Smooth muscle cell of the brain vasculature (primary cell): ENCODE measurements at regions not wholly inside any gene's neighbourhood (a gene's known extent, or its start where the extent isn't known, plus 50 kb on each side); places are given as distances from the start of the nearest gene placed in this dataset.

Experiments used
- DNase-seq: peaks from one replicate; pipeline ENCODE4 v3.0.0-alpha.2; 2012; ENCODE audit warnings: low read depth, low spot score

DNA sequence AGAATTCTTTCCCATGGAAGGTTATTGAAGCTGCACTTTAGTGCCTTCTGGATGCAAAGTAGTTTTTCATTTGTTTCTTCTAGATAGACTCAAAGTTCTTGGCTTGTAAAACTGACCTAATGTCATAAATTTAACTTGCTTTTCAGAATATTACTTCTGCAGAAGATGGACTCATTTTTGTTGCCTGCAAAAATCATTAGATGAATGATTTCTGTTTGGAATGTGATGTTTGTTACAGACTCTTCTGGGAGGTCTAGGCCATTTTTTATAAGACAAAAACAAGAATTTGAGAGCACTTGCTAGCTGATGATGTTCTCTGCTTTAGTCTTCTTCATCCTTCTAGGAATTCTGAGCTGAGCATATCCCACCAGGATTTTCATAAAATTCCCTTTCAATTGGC lies 308.6 kb upstream of the GIMD1 start:
- no peak for DNase-seq

DNA sequence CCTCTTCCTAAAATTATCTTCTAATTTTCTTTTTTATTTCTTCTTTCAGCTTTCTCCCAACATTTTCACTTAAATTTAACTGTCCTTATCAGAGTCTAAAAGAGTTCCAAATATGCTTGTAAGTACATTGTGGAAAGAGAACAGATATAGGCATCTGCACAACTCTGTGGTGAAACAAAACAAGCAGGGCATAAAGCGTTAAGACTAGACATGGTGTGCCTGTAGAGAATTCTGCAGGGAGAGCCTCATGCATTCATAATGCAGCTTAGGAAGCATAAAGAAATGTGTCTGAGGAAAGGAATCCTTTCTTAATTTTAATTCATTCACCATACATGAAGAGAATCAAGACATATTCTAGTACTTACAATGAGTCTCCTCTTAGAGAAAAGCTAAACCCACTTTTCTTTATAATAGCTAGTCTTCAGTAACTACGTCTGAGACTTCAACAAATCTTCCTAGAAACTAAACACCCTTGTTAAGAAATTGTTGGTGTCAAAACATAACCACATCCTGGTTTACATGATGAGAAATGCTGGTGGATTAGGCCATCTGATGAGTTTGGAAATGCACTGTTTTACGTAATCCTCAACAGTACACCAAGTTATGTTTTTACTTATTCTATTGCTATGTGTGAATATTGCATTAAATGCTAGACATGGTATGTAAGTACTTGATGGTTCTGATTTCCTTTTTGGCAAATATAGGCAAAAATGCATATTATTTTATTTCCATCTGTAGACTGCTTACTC lies 307.8 kb upstream of the GIMD1 start:
- no peak for DNase-seq

DNA sequence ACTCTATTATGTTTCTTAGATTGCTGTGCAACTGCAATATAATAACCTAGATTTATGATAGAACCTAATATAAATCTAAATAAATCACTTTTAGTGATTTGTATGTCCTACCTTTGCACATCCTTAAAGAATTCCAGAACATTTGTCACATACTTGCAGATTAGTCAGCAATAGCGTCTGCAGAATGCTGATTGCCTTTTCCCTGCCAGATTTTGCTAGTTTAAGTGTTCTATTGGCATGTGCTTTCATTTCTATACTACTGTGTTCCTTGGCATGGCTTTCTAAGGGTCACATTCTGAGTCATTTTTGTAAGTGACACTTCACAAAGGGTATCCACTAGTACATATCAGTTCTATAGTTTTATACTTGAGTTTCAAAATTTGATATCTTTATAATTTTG lies 303.1 kb upstream of the GIMD1 start:
- no peak for DNase-seq

DNA sequence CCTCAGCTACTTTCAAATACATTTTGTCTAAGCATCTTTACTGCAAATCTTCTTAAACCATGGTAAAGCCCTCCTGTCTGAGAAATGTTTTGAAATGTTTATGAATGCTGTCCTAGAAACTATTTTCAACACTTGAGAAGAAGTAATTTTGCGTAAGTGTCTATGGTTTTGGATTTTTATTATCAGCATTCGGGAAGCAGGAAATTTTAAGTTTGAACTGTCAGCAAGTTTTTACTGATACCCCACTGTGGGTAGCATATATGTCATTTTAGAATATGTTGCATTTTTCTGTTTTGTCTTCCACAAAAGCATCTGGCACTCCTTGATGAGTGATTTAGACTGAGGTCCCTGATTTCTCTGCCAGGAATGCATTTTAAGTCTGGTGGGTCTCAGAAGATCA lies 302.4 kb upstream of the GIMD1 start:
- DNase-seq: no peak

DNA sequence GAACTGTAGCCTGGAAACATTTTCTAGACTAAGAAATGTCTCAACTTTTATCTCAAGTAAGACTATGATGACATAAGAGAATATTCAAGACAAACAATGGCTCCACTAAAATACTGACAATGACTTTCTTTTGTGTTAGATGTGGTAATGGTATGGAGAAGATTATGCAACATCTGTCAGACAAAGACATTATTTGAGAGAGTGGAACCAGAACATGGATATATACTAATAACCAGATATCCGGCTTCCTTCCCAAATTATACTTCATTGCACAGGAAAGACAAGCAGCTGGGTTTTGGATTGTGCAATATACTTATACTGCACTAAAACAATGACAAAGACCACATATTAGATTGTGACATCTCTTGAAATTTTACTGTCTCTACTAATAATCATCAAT lies 290.8 kb upstream of the GIMD1 start:
- DNase-seq: no peak

DNA sequence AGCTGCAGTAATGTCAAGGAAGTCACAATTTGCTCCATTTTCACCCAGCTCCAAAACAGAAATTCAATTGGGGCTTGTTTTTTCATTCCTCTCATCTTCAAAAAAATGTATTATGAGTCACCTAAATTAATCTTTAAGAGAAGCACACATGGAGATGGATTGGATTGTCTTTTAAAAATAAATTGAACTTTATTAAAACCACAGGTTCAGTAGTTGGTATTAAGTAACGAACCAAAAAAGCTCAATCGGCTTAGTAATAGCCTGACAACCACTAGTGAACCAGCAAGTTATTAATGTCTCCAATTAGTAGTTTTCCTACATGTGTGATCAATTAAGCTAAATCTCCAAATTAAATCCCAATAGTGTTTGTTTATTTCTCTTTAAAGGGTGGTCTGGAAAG lies 283.5 kb upstream of the GIMD1 start:
- no peak for DNase-seq

DNA sequence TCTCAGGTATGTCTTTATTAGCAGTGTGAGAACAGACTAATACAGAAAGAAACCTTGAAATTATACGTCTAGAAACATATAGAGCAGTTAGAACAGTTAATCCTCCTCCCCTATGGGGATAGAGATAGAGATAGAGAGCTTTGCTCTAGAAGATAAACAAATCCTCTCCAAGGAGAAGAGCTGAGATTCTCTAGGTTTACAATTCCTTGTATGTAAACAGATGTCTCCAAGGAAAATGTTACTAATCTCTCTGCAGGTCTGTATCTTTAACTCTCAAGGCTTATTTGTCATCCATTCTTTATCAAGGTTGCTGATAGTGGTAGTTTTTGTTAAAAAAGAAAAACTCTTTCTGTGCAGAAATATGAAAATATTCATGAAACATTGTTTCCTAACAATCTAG lies 282.1 kb upstream of the GIMD1 start:
- no peak for DNase-seq

DNA sequence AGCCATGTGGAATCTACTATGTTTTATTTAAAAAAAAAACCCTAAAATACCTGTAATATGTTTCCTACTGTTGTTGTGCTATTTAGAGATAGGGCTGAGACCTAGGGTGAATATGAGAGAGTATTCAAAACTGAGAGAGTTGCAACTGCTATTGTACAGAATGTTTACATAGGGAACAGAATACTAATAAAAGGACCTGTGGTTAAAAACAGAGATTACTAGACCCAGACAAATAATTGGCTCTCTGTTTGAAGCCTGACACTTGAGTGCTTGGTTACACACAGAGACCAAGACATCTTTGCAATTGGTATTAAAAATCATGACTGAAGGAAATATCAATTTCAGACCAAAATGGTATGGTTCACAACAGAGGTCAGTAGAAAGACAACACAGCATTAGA lies 278.9 kb upstream of the GIMD1 start:
- no peak for DNase-seq

DNA sequence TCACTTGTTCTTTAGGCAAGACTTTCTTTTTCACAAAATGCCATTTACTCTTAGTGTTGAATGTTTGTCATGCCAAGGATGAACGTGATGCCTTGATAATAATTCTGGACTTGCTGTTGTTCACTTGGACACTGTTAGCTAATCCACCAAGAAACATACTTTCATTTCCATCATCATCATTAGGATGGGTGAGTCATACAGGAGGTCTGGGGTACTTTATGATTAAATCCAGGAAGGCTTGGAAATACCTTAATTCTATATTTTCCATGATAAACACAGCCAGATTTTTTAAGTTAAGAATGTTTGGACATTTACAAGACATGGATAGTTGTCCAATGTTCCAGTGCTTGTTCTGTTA lies 260.7 kb upstream of the GIMD1 start:
- DNase-seq: no peak

DNA sequence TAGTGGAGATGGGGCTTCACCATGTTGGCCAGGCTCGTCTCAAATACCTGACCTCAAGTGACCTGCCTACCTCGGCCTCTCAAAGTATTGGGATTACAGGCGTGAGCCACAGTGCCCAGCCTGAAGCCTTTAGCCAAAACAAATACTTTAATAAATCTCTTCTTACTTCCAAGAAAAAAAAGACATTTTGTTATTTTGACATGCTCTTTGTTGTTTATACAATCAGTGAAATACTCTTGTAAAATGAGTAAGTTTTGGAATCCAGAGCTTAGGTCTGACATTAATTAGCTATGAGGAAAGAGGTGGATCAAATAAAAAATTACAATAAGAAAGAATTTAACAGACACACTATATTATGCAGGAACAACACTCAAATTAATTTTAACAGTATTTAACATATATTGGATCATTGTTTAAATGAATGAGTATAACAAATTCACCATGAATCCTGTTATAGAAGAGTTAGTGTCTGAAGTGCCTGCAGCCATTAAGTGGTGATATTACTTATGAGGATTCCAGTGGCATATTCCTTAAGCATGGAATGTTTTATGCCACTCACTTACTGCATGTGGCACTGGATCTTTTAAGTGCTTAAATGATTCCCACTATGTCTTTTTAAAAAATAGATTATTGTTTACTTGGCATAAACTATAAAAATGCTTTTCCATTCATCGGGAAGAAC lies 260.1 kb upstream of the GIMD1 start:
- DNase-seq: no peak

DNA sequence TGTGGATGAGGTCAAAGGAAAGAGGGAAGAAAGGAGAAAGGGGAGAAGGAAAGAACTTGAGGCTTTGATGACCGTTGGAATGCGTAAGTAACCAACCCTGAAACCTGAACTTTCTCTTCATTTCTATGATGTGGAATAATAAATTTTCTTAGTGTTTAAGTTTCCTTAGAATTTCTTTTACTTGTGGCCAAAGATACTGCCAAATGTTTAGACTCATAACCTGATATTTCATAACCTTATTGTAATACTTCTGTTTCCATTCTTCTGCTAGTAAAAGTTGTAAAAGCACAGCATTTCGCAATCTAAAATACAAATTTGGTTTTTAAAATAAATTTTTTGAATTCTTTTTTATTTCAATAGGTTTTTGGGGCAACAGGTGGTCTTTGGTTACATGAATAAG lies 258.5 kb upstream of the GIMD1 start:
- DNase-seq: no peak

DNA sequence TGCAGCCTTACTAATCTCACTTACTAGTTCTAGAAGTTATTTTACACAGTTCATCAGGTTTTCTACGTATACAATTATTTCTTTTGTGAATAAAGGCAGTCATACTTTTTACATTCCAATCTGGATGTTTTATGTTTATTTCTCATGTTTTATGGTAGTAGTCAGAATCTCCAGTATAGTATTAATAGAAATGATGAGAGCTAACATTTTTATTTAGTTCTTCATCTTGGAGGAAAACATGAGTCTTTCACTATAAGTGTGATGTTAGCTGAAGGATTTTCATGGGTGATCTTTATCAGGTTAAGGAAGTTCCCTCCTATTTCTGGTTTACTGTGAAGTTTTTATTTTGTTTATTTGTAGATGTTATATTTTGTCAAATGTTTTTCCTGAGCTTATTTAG lies 256.1 kb upstream of the GIMD1 start:
- no peak for DNase-seq

DNA sequence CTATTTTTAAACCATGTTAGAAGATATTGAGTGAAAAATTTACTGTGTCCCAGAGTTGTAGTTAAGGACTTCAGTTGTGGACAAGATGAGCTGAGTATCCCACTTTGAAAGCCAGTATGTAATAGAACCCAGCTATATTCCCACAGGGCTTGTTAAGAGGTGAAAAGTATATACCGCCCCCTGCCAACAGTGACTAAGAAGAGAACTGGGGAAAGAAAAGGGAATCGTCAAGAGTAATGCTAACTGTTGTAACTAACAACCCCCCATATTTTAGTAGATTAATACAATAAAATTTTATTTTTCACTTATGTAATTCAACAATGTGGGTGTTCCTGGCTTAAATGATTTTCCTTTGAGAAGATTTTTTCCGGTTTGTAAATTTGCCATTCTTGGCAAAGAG lies 250.4 kb upstream of the GIMD1 start:
- no peak for DNase-seq

DNA sequence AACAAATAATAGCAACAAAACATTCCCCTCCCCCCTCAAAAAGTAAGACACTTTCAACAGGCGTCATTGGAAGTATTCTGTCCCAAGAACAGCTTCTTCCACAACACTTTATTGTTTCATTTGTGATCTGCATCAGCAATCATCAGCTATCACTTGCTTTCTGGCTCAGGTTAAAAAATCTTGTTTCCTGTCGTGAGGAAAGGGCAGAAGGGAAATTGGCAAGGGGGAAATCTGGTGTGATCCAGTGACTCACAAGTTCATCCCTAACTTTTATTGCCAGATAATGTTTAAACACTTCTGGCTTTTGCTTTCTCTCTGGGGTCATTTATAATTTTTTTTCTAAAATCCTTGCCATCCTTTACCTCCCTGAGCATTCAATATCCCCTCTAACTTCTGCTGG lies 247.4 kb upstream of the GIMD1 start:
- DNase-seq: no peak

DNA sequence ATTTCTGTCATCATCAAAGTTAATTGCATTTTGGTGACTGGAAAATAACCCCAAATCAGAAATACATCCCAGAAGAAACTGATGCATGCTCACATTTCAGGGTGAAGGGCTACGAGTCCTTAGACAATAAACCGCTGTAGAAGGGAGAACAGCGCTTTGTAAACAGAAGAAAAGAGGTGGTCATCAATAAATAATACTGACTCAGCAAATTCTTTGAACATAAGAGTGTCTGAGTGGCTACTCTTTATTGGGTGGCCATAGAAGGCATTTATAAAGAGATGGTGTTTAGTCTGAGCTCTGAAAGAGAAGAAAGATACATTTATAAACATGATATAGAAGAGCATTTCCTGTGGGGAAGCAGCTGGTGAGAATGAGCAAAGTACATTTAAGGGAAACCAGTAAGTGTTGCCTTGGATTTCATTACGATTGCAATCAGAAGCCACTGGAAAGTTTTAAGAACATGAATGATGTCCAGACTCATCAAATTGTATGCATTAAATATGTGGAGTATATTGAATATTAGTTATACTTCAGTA lies 246.9 kb upstream of the GIMD1 start:
- DNase-seq: no peak

DNA sequence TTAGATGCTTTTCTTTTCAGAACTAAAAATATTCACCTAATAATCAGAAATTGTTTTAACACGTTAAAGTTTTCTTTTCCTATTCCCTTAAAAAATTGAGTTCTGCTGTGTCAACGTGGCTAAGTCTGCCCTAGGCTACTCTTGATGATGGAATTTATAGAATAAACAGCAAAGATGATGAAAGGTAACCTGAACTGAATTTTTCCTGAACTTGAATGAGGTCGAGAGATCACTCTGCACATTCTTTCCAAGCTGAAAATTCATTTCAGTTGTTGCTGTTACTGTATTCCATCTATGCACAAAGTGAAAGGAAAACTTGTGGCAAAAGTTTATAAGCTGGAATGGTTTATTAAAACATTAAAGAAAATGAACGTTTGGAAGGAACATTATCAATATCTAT lies 245.9 kb upstream of the GIMD1 start:
- peak; percentile 13 for DNase-seq

DNA sequence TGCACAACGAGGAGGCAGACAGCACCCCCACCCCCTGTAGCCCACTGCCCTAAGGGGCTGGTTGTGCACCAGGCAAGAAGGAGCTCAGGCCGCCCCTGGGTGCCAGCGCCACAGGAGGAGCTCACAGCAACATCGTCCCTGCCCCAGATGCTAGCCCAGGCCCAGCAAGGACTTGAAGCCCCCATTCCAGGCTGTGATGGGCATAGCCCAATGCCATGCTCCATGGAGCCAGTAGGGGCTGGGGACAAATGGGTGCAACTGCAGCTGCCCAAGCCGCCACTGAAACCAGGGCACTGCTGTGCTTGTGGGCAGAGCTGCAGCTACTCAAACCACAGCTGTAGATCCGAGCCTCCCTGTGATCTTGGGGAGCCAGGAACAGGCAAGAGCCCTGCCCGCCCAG lies 241.3 kb upstream of the GIMD1 start:
- DNase-seq: no peak

DNA sequence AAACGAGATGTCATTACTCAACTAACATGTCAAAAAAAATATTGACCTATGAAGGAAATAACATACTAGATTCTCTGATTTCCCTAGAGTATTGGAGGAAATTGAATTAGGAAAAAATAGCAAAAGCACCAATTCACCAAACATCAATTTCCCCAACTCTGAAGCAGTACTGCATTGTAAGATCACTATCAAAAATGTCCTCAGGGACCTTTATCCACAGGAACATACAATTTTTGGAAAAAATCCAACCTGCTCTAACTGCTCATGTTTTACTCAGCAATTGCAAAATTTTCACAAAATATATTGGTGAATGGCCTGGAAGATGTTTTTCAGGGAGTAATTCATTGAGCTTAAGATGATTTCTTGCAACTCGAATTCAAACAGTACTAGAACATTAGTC lies 239.0 kb upstream of the GIMD1 start:
- no peak for DNase-seq

DNA sequence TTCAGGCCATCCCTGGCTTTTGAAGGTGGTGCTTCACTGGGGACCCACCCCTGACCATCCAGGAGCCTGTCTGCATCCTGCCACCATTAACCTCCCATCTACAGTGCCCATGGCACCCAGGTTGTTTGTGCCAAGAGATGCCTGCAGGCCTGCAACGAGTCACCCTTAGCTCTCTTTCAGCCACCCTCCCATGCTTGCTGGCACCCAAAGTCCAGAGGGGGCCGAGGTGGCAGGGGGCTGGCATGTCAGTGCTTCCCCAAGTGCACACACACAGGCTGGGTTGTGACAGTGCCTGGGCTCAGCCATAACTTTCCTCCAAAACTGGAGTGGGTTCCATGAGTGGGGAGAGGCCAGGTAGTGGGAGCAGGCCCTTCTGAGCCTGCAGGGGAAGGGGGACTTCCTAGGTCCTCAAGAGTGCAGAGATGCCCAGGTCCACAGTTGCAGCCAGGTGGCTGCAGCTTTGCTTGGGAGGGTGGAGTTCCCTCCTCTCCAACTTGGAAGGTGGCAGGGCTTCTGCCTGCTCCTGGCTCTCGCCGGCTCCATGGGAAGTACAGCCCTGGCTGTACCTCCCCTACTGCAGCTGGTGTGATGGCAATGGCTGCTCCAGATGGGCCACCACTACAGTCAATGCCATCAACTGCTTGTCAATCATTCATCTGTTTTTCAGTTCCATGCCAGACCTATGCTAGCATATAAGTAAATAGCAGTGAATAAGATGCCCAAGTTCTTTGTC lies 235.9 kb upstream of the GIMD1 start:
- no peak for DNase-seq

DNA sequence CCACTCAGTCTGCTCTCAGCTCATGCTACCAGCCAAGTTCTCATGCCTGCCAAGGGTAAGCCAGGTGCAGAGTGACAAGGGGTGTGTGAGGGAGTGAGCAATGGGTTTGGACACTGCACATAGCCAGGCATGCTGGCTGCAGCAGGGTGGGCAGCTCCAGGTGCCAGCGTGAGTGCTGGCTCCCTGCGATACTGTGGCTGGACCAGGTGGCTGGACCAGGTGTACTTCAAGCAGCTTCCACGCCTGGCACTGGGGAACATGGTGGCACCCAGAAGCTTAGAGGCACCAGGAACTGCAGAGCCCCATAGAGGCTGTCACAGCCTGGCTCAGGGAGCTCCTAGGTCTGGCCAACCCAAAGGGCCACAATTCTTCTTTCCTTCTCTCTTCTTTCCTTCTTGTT lies 234.9 kb upstream of the GIMD1 start:
- no peak for DNase-seq

DNA sequence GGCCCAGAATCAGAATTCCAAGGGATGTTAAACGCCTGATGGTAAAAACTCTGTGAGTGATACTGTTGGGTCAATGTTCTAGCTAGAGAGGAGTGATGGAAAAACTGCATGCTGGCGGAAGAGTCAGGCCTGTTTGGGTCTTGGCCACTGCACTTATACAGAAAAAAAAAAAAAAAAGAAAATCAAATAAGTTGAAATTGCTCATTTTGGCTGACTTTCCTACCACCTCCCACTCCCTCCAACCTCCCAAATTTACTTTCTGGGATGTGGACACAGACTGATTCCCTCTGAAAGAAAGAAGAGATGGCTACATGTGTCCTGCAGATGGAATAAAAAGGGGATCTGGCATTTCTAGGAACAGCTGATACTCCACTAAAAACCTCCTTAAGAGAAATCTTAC lies 234.1 kb upstream of the GIMD1 start:
- no peak for DNase-seq

DNA sequence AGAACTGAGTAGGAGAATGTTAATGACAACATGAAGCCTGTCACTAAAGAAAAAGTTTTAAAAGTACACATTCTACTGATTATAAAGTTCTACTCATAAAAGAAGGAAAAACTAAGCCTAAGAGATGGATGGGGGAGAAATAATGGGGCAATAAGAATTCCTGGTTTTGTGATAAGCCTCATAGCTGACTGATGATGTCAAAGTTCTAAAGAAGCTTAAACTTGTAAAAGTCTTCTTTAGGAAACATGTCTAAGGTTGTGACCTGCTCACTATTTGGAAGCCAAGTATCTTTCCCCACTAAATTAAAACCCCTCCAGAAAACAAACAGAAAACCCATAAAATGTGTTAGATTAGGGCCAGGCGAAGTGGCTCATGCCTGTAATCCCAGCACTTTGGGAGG lies 232.9 kb upstream of the GIMD1 start:
- DNase-seq: no peak

DNA sequence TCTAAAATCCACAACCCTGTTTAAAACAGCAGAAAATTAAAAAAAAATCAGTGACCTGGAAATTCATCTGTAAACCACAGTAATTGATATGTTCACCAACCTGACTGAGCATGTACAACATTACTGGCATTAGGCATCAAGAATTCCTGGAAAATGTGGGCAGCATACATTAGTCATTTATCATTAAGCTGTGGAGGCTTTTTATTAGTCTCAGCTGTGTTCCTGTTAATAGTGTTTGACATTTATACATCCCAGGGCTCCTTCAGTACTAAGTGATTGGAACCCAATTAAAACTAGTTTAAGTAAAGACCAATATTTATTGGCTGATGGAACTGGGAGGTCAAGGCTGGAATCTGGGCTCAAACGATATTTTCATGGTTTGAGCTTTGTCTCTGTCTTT lies 227.3 kb upstream of the GIMD1 start:
- no peak for DNase-seq
